Glomerular endothelial cell (primary cell): ENCODE measurements at regions not wholly inside any gene's neighbourhood (a gene's known extent, or its start where the extent isn't known, plus 50 kb on each side); places are given as distances from the start of the nearest gene placed in this dataset.

Experiments used
- DNase-seq: peaks from one replicate; pipeline ENCODE4 v3.0.0-alpha.2; 2011; ENCODE audit warnings: low read depth, low spot score; ENCODE audit errors: extremely low read depth

- no peak for DNase-seq
These were observed 50.0 kb upstream of the LIMCH1 start for GRCh38 chr4:41487868-41488440.
